GM12875 (cell line): ENCODE measurements at regions not wholly inside any gene's neighbourhood (a gene's known extent, or its start where the extent isn't known, plus 50 kb on each side); places are given as distances from the start of the nearest gene placed in this dataset.

Source experiments
- H3K4me3 ChIP-seq: one replicate; pipeline ENCODE4 v1.5.1; 2011; ENCODE audit warnings: low read depth, low read length, control low read depth
- CTCF ChIP-seq: IDR thresholded peaks from 2 replicates; pipeline ENCODE4 v1.5.1; 2011; ENCODE audit warnings: low read depth, mild to moderate bottlenecking, control low read depth, inconsistent platforms, low read length, moderate library complexity, borderline replicate concordance; ENCODE audit not compliant: insufficient read depth

- no peak overlapping the region for H3K4me3 ChIP-seq
- no peak for TF ChIP-seq CTCF
These were observed 217.1 kb upstream of the AMIGO2 start for GRCh38 chr12:47296828-47297227.

- H3K4me3 ChIP-seq: no peak overlapping the region
- no peak for TF ChIP-seq CTCF
These were observed 213.6 kb upstream of the AMIGO2 start for GRCh38 chr12:47293406-47293805.

- TF ChIP-seq CTCF: no peak
- H3K4me3 ChIP-seq: no peak overlapping the region
These were observed 206.9 kb upstream of the AMIGO2 start for GRCh38 chr12:47286676-47287075.
